ENCODE measurements at regions not wholly inside any gene's neighbourhood (a gene's known extent, or its start where the extent isn't known, plus 50 kb on each side); places are given as distances from the start of the nearest gene placed in this dataset.

GRCh38 chr17:71057448-71057847, 888.1 kb downstream of the KCNJ2 start:
- TF ChIP-seq CTCF (IDR thresholded peaks at IDR 0.05; ENCODE audit: insufficient read depth, low read depth, low read length, missing control alignments) = no peak

GRCh38 chr17:71057938-71058337, 888.6 kb downstream of the KCNJ2 start:
- no peak overlapping the region for H3K4me3 ChIP-seq (ENCODE audit: low read length)
- no peak for DNase-seq (ENCODE audit: low read depth)
- no peak for TF ChIP-seq CTCF (IDR thresholded peaks at IDR 0.05; ENCODE audit: insufficient read depth, low read depth, low read length, missing control alignments)

More at GRCh38 chr17:71057448-71057847, 888.1 kb downstream of the KCNJ2 start:
- no peak overlapping the region for H3K4me3 ChIP-seq (ENCODE audit: low read length)
- DNase-seq (ENCODE audit: low read depth) = no peak

GRCh38 chr17:71063127-71063526, 893.8 kb downstream of the KCNJ2 start:
- no peak for TF ChIP-seq CTCF (IDR thresholded peaks at IDR 0.05; ENCODE audit: insufficient read depth, low read depth, low read length, missing control alignments)
- H3K4me3 ChIP-seq (ENCODE audit: low read length) = no peak overlapping the region
- no peak for DNase-seq (ENCODE audit: low read depth)

GRCh38 chr17:71063559-71063958, 894.2 kb downstream of the KCNJ2 start:
- TF ChIP-seq CTCF (IDR thresholded peaks at IDR 0.05; ENCODE audit: insufficient read depth, low read depth, low read length, missing control alignments) = no peak
- DNase-seq (ENCODE audit: low read depth) = no peak
- no peak overlapping the region for H3K4me3 ChIP-seq (ENCODE audit: low read length)

GRCh38 chr17:71067669-71068407, 898.5 kb downstream of the KCNJ2 start:
- peak; percentile 19 for DNase-seq (ENCODE audit: low read depth)
- TF ChIP-seq CTCF (IDR thresholded peaks at IDR 0.05; ENCODE audit: insufficient read depth, low read depth, low read length, missing control alignments) = no peak
- H3K4me3 ChIP-seq (ENCODE audit: low read length) = no peak overlapping the region

GRCh38 chr17:71068408-71068750, 899.0 kb downstream of the KCNJ2 start:
- no peak for DNase-seq (ENCODE audit: low read depth)
- no peak overlapping the region for H3K4me3 ChIP-seq (ENCODE audit: low read length)
- no peak for TF ChIP-seq CTCF (IDR thresholded peaks at IDR 0.05; ENCODE audit: insufficient read depth, low read depth, low read length, missing control alignments)

- no peak for TF ChIP-seq CTCF (IDR thresholded peaks at IDR 0.05; ENCODE audit: insufficient read depth, low read depth, low read length, missing control alignments)
- H3K4me3 ChIP-seq (ENCODE audit: low read length) = no peak overlapping the region
- DNase-seq (ENCODE audit: low read depth) = no peak
These were observed 901.7 kb downstream of the KCNJ2 start for GRCh38 chr17:71071041-71071440.
